ENCODE measurements at regions not wholly inside any gene's neighbourhood (a gene's known extent, or its start where the extent isn't known, plus 50 kb on each side); places are given as distances from the start of the nearest gene placed in this dataset.

- no peak for DNase-seq (ENCODE audit: extremely low spot score)
- H3K27ac ChIP-seq (replicated peaks in 1 of 4), result no peak overlapping the region
- no peaks in the 10 kb centered on the region for H3K9me3 ChIP-seq
- H3K4me1 ChIP-seq, result no peaks in the 10 kb centered on the region
- 92% methylated on average over 2 of the region's 2 CpGs for WGBS
- H3K27me3 ChIP-seq, result no peaks in the 10 kb centered on the region
- no peak overlapping the region for H3K4me3 ChIP-seq
- intact Hi-C loops (cut with DNase I), result no loop called here
- TF ChIP-seq POLR2A (IDR thresholded peaks at IDR 0.05; ENCODE audit: low read depth) (no peak), CTCF (IDR thresholded peaks at IDR 0.05) (no peak), POLR2AphosphoS5 (IDR thresholded peaks at IDR 0.05) (no peak), EP300 (IDR thresholded peaks at IDR 0.05) (no peak)
- no peaks in the 10 kb centered on the region for H3K36me3 ChIP-seq
Measured at GRCh38 chr5:114648940-114649339, 287.1 kb downstream of the KCNN2 start.

GRCh38 chr5:114644576-114644975, 282.7 kb downstream of the KCNN2 start:
- no peaks in the 10 kb centered on the region for H3K9me3 ChIP-seq
- H3K27me3 ChIP-seq, result no peaks in the 10 kb centered on the region
- H3K4me1 ChIP-seq, result no peaks in the 10 kb centered on the region
- H3K4me3 ChIP-seq, result no peak overlapping the region
- no peaks in the 10 kb centered on the region for H3K36me3 ChIP-seq
- no peak overlapping the region for H3K27ac ChIP-seq (replicated peaks in 1 of 4)
- intact Hi-C loops (cut with DNase I), result no loop called here
- TF ChIP-seq POLR2A (IDR thresholded peaks at IDR 0.05; ENCODE audit: low read depth) (no peak), CTCF (IDR thresholded peaks at IDR 0.05) (no peak), POLR2AphosphoS5 (IDR thresholded peaks at IDR 0.05) (no peak), EP300 (IDR thresholded peaks at IDR 0.05) (no peak)
- DNase-seq (ENCODE audit: extremely low spot score), result no peak

DNA sequence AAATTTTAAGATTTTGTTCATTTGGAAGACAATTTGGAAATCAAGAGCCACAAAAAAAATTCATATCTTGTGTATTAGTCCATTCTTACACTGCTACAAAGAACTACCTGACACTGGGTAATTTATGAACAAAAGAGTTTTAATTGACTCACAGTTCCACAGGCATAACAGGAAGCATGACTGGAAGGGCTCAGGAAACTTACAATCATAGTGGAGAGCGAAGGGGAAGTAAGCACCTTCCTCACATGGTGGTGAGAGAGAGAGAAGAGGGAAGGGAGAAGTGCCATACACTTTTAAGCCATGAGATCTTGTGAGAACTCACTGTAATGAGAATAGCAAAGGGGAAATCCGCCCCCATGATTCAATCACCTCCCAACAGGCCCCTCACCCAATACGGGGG, 274.4 kb downstream of the KCNN2 start:
- DNase-seq (ENCODE audit: extremely low spot score), result no peak
- intact Hi-C loops (cut with DNase I), result no loop called here
- WGBS, result 69% methylated on average over 3 of the region's 3 CpGs
- no peak overlapping the region for H3K27ac ChIP-seq (replicated peaks in 1 of 4)
- TF ChIP-seq CTCF (IDR thresholded peaks at IDR 0.05), result no peak
- no peak for TF ChIP-seq EP300 (IDR thresholded peaks at IDR 0.05)
- no peak for TF ChIP-seq POLR2AphosphoS5 (IDR thresholded peaks at IDR 0.05)
- TF ChIP-seq POLR2A (IDR thresholded peaks at IDR 0.05; ENCODE audit: low read depth), result no peak
- H3K4me3 ChIP-seq, result no peak overlapping the region
- H3K9me3 ChIP-seq, result peaks cover 0 to 4% (median 0%) of the 10 kb centered on the region in 4 donors
- H3K27me3 ChIP-seq, result no peaks in the 10 kb centered on the region
- no peaks in the 10 kb centered on the region for H3K4me1 ChIP-seq
- no peaks in the 10 kb centered on the region for H3K36me3 ChIP-seq

GRCh38 chr5:114634967-114635901, 273.4 kb downstream of the KCNN2 start:
- Histone ChIP-seq H3K27me3 (no peaks in the 10 kb centered on the region), H3K27ac (replicated peaks in 1 of 4) (no peak overlapping the region), H3K4me3 (no peak overlapping the region), H3K36me3 (no peaks in the 10 kb centered on the region), H3K9me3 (peaks cover 0 to 4% (median 0%) of the 10 kb centered on the region in 4 donors), H3K4me1 (no peaks in the 10 kb centered on the region)
- intact Hi-C loops (cut with DNase I), result no loop called here
- DNase-seq (ENCODE audit: extremely low spot score), result no peak
- TF ChIP-seq POLR2A (IDR thresholded peaks at IDR 0.05; ENCODE audit: low read depth) (no peak), EP300 (IDR thresholded peaks at IDR 0.05) (no peak), POLR2AphosphoS5 (IDR thresholded peaks at IDR 0.05) (no peak), CTCF (IDR thresholded peaks at IDR 0.05) (no peak)
- WGBS, result 53% methylated on average over 5 of the region's 5 CpGs

Measured in esophagus muscularis mucosa (tissue), 4 donors.